22Rv1 (cell line): ENCODE measurements at regions not wholly inside any gene's neighbourhood (a gene's known extent, or its start where the extent isn't known, plus 50 kb on each side); places are given as distances from the start of the nearest gene placed in this dataset.
A peak's percentile ranks its signal among the peaks of the same experiment; 100 is the strongest.
"Not testable (repeated sequence)": the region's sequence is repeated elsewhere in the genome, so short reads cannot be mapped to it uniquely, and the experiment has no call there.

Experiments
- H3K27ac ChIP-seq: fragments of 450-650 bp; 2 replicates; pipeline ENCODE4 v1.5.1; 2017
- CTCF ChIP-seq: fragments of 450-650 bp; IDR thresholded peaks from 2 replicates; pipeline ENCODE4 v1.5.1; 2017; ENCODE audit warnings: mild to moderate bottlenecking
- ZFX ChIP-seq: fragments of 450-650 bp; IDR thresholded peaks from 2 replicates; pipeline ENCODE4 v1.6.1; 2017; ENCODE audit warnings: antibody characterized with exemption, borderline replicate concordance

- no peak overlapping the region for H3K27ac ChIP-seq
- TF ChIP-seq ZFX (no peak), CTCF (no peak)
Measured at GRCh38 chr3:20528180-20528770, 342.3 kb upstream of the SGO1 start.

DNA sequence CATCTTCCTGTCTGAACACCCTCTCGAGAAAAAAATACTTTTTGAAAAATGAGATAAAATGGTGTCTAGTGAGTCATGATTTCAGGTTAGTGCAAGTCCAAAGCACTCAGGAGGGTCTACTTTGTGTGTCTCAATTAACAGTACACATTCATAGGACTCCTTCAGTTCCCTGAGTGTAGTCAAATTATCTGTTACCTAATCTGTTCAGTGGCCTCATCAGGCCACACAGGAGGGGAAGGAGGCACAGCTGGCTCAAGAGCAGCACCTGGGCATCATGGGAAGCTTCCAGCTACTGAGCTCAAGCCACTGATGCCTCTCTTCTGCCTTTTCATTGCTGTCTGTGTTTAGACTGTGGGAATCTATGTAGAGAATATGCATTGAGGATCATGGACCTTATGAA lies 341.4 kb upstream of the SGO1 start:
- no peak for TF ChIP-seq ZFX
- no peak for TF ChIP-seq CTCF
- no peak overlapping the region for H3K27ac ChIP-seq

DNA sequence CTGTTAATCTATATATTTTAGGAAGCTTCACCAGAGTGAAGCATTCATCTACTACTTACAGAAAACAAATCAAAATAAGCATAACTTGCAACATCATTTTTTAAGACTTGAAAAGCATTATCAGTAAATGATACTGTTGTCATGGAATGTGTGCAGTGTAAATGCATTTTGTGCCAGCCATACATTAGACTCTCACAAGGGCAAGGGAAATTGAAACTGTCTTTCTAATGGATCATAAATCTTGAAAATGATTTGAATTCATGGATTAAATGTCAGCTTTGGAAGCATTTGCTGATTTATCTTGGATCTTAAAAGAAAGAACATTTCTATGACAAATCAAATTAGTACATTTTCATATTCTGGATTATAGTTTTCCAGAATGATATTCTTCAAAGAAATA lies 338.3 kb upstream of the SGO1 start:
- no peak for TF ChIP-seq CTCF
- no peak for TF ChIP-seq ZFX
- H3K27ac ChIP-seq, result no peak overlapping the region

DNA sequence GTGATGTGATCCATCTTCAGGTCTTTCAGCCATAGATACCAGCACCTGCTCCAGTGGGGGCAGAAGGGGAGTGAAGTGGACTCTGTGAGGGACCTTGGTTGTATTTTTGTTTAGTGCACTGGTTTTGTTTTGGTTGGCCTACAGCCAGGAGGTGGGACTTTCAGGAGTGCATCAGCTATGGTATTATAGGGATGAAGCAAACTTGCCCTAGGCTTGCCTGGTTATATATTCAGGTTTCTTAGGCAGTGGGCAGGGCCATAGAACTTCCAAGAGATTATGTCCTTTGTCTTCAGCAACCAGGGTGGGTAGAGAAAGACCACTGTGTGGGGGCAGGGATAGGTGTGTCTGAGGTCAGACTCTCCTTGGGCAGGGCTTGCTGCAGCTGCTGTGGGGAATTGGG lies 337.3 kb upstream of the SGO1 start:
- TF ChIP-seq CTCF, result no peak
- no peak for TF ChIP-seq ZFX
- H3K27ac ChIP-seq, result no peak overlapping the region

GRCh38 chr3:20517316-20517715 lies 331.3 kb upstream of the SGO1 start:
- H3K27ac ChIP-seq, result not testable (repeated sequence)

GRCh38 chr3:20516311-20516710 lies 330.3 kb upstream of the SGO1 start:
- no peak overlapping the region for H3K27ac ChIP-seq

GRCh38 chr3:20515834-20516233 lies 329.8 kb upstream of the SGO1 start:
- no peak overlapping the region for H3K27ac ChIP-seq
- no peak for TF ChIP-seq ZFX
- TF ChIP-seq CTCF, result no peak

More at GRCh38 chr3:20516311-20516710, 330.3 kb upstream of the SGO1 start:
- TF ChIP-seq ZFX (no peak), CTCF (no peak)

GRCh38 chr3:20511863-20512505 lies 326.0 kb upstream of the SGO1 start:
- no peak overlapping the region for H3K27ac ChIP-seq
- TF ChIP-seq CTCF (peak; percentile 83), ZFX (no peak)
